Erythroblast (primary cell): ENCODE measurements at regions not wholly inside any gene's neighbourhood (a gene's known extent, or its start where the extent isn't known, plus 50 kb on each side); places are given as distances from the start of the nearest gene placed in this dataset.

Experiments
- GATA1 ChIP-seq: IDR thresholded peaks from 2 replicates; pipeline ENCODE4 v1.6.1; 2011; ENCODE audit warnings: low read depth, mild to moderate bottlenecking, control low read depth, low read length, moderate library complexity
- POLR2A ChIP-seq: IDR thresholded peaks from 2 replicates; pipeline ENCODE4 v1.6.1; 2011; ENCODE audit warnings: mild to moderate bottlenecking, low read length

GRCh38 chr16:5328546-5328945, 231.0 kb upstream of the EEF2KMT start:
- TF ChIP-seq POLR2A: no peak
- TF ChIP-seq GATA1: no peak
